Memory B cell (primary cell): ENCODE measurements at regions not wholly inside any gene's neighbourhood (a gene's known extent, or its start where the extent isn't known, plus 50 kb on each side); places are given as distances from the start of the nearest gene placed in this dataset.

Source experiments
- ATAC-seq: fragments of 150-1000 bp; cut with Tn5 transposase; 2 replicates; pipeline ENCODE4 v1.10.0; 2021; ENCODE audit warnings: low read depth, mild to moderate bottlenecking, moderate library complexity
- DNase-seq, 2 donors: peaks; one replicate each; pipeline ENCODE4 v3.0.0; 2022; ENCODE audit warnings: low spot score in 2 of 2
- H3K27ac Mint-ChIP-seq: one replicate; pipeline ENCODE4 v1.8.0; 2022; ENCODE audit warnings: mild to moderate bottlenecking, moderate library complexity, mixed read lengths
- H3K27me3 Mint-ChIP-seq: one replicate; pipeline ENCODE4 v1.8.0; 2022; ENCODE audit warnings: mixed read lengths
- H3K36me3 Mint-ChIP-seq: one replicate; pipeline ENCODE4 v1.8.0; 2022; ENCODE audit warnings: mild to moderate bottlenecking, mixed read lengths
- H3K4me1 Mint-ChIP-seq: one replicate; pipeline ENCODE4 v1.8.0; 2022; ENCODE audit warnings: mixed read lengths
- H3K4me3 Mint-ChIP-seq: one replicate; pipeline ENCODE4 v1.8.0; 2022; ENCODE audit warnings: mild to moderate bottlenecking, moderate library complexity, mixed read lengths
- H3K9me3 Mint-ChIP-seq: one replicate; pipeline ENCODE4 v1.8.0; 2022; ENCODE audit warnings: mixed read lengths

GRCh38 chr5:125710745-125711144 lies 712.5 kb upstream of the GRAMD2B start:
- ATAC-seq, result no peak
- no peak for DNase-seq
- H3K9me3 Mint-ChIP-seq, result no peaks in the 10 kb centered on the region
- H3K27ac Mint-ChIP-seq, result no peak overlapping the region
- no peaks in the 10 kb centered on the region for H3K4me1 Mint-ChIP-seq
- no peaks in the 10 kb centered on the region for H3K36me3 Mint-ChIP-seq
- H3K4me3 Mint-ChIP-seq, result no peak overlapping the region
- H3K27me3 Mint-ChIP-seq, result peaks cover 3% of the 10 kb centered on the region

DNA sequence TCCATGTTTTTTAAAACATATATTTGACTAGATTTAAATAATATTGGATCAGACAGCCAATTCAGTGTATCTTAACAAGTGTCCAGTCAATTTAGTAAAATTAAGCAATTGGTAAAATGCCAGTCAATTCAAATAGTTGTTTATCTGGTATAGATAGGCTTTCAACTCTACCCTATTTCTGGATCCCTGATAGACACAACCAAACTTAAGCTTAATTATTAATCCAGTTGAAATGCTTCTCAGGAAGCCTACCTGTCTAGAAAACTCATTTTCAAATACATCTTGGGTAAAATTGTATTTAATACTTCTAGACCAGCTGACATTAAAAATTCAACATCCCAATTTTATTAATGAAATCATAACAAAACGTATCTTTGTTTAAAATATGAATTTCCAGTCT lies 710.8 kb upstream of the GRAMD2B start:
- no peaks in the 10 kb centered on the region for H3K4me1 Mint-ChIP-seq
- ATAC-seq, result no peak
- no peaks in the 10 kb centered on the region for H3K9me3 Mint-ChIP-seq
- no peaks in the 10 kb centered on the region for H3K36me3 Mint-ChIP-seq
- no peak overlapping the region for H3K4me3 Mint-ChIP-seq
- no peak overlapping the region for H3K27ac Mint-ChIP-seq
- no peak for DNase-seq
- peaks cover 6% of the 10 kb centered on the region for H3K27me3 Mint-ChIP-seq

GRCh38 chr5:125713109-125713805 lies 710.0 kb upstream of the GRAMD2B start:
- Mint-ChIP-seq H3K27me3 (peaks cover 6% of the 10 kb centered on the region), H3K27ac (no peak overlapping the region), H3K4me1 (no peaks in the 10 kb centered on the region), H3K36me3 (no peaks in the 10 kb centered on the region), H3K9me3 (no peaks in the 10 kb centered on the region), H3K4me3 (no peak overlapping the region)
- no peak for DNase-seq
- ATAC-seq, result no peak

GRCh38 chr5:125715216-125715615 lies 708.0 kb upstream of the GRAMD2B start:
- Mint-ChIP-seq H3K4me3 (no peak overlapping the region), H3K9me3 (no peaks in the 10 kb centered on the region), H3K27ac (no peak overlapping the region), H3K36me3 (no peaks in the 10 kb centered on the region), H3K4me1 (no peaks in the 10 kb centered on the region), H3K27me3 (peaks cover 4% of the 10 kb centered on the region)
- no peak for DNase-seq
- ATAC-seq, result no peak

GRCh38 chr5:125717209-125717608 lies 706.0 kb upstream of the GRAMD2B start:
- H3K9me3 Mint-ChIP-seq, result no peaks in the 10 kb centered on the region
- no peak overlapping the region for H3K4me3 Mint-ChIP-seq
- H3K36me3 Mint-ChIP-seq, result no peaks in the 10 kb centered on the region
- H3K27me3 Mint-ChIP-seq, result peaks cover 2% of the 10 kb centered on the region
- ATAC-seq (no peak), DNase-seq (no peak)
- H3K27ac Mint-ChIP-seq, result no peak overlapping the region
- no peaks in the 10 kb centered on the region for H3K4me1 Mint-ChIP-seq

- H3K9me3 Mint-ChIP-seq, result no peaks in the 10 kb centered on the region
- H3K27me3 Mint-ChIP-seq, result peaks cover 2% of the 10 kb centered on the region
- peak overlapping the region; percentile 41 for H3K27ac Mint-ChIP-seq
- ATAC-seq (no peak), DNase-seq (no peak)
- H3K4me1 Mint-ChIP-seq, result no peaks in the 10 kb centered on the region
- no peaks in the 10 kb centered on the region for H3K36me3 Mint-ChIP-seq
- H3K4me3 Mint-ChIP-seq, result no peak overlapping the region
These were observed 703.4 kb upstream of the GRAMD2B start for GRCh38 chr5:125719681-125720347.

DNA sequence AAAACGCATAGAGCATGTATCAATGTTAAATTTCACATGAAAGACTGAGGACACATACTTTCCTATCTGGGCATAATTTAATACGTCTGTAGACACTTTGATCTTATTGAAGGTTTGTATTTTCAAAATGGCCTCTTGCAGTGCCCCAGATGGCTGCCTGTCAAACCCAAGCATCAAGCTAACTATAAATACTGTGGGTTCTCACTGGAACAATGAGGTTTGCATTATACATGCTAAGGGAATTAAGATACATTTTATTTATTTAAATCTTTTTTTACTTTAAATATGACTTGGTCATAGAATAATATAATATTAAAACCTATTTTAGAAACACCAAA lies 702.9 kb upstream of the GRAMD2B start:
- Mint-ChIP-seq H3K9me3 (no peaks in the 10 kb centered on the region), H3K36me3 (no peaks in the 10 kb centered on the region)

DNA sequence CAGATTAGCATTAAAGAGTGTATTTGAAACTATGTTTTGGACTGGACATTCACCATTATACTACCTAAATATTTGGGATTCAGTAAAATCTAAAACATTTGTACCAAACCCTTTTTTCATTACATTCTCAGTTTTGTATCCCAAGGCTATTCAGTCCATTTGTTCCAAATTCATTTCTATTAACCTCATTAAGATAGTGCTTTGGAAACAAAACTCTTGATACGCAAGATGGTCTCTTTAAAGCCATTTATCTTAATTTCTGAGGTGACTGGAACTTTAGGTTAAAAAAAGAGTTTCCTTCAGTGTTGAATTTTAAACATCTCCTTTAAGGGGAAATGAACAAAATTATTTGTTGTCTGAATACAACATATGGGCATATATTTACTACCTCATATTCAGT lies 702.5 kb upstream of the GRAMD2B start:
- Mint-ChIP-seq H3K4me1 (no peaks in the 10 kb centered on the region), H3K9me3 (no peaks in the 10 kb centered on the region), H3K27ac (no peak overlapping the region), H3K4me3 (no peak overlapping the region), H3K27me3 (peaks cover 2% of the 10 kb centered on the region), H3K36me3 (no peaks in the 10 kb centered on the region)
- DNase-seq, result no peak
- ATAC-seq, result no peak

More for the DNA sequence above, 702.9 kb upstream of the GRAMD2B start:
- no peak for ATAC-seq
- no peak overlapping the region for H3K4me3 Mint-ChIP-seq
- DNase-seq, result no peak
- no peaks in the 10 kb centered on the region for H3K4me1 Mint-ChIP-seq
- peaks cover 2% of the 10 kb centered on the region for H3K27me3 Mint-ChIP-seq
- H3K27ac Mint-ChIP-seq, result peak overlapping the region; percentile 41

- Mint-ChIP-seq H3K27me3 (no peaks in the 10 kb centered on the region), H3K4me3 (no peak overlapping the region), H3K4me1 (no peaks in the 10 kb centered on the region), H3K9me3 (no peaks in the 10 kb centered on the region), H3K36me3 (no peaks in the 10 kb centered on the region), H3K27ac (no peak overlapping the region)
- ATAC-seq (no peak), DNase-seq (no peak)
These were observed 700.7 kb upstream of the GRAMD2B start for GRCh38 chr5:125722550-125722949.

GRCh38 chr5:125725691-125726090 lies 697.5 kb upstream of the GRAMD2B start:
- Mint-ChIP-seq H3K4me3 (no peak overlapping the region), H3K36me3 (no peaks in the 10 kb centered on the region), H3K4me1 (no peaks in the 10 kb centered on the region), H3K27ac (no peak overlapping the region), H3K9me3 (peaks cover 1% of the 10 kb centered on the region), H3K27me3 (no peaks in the 10 kb centered on the region)
- no peak for ATAC-seq
- no peak for DNase-seq

DNA sequence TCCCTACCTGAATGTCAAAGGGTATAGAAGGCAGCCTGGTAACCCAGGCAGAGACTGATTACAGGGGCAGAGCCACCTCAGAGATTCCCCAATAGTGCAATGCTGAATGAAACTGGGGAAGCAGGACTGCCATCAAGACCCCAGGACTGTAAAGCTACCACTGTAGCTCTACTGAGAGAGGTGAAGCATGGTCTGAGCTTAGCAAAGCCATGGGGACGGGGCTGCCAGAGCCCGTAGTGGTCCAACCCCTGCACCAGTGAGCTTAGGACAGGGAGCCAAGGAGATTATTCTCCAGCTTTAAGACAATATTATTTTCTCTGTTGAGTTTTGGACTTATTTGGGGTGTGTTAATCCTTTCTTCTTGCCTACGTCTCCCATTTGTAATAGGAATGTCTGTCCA lies 679.3 kb upstream of the GRAMD2B start:
- ATAC-seq (no peak), DNase-seq (no peak)
- Mint-ChIP-seq H3K27me3 (peaks cover 4% of the 10 kb centered on the region), H3K36me3 (no peaks in the 10 kb centered on the region), H3K9me3 (no peaks in the 10 kb centered on the region), H3K4me3 (no peak overlapping the region), H3K4me1 (no peaks in the 10 kb centered on the region), H3K27ac (no peak overlapping the region)

DNA sequence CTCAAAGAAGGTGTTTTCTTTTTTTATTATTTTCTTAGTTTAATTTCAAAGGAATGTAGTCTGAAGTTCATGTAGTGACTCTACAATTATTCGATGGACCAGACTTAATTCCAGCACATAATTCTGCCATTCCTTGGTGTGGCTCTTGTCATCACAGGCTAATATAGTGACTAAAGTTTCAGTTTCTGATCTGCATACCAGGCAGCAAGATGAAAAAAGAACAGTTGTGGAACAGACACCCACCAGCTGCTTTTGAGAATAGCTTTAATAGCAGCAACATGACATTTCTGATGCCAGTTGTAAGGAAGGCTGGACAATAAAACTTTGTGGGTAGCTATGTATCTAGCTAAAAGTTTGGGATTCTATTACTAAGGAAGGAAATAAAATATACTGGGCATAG lies 676.3 kb upstream of the GRAMD2B start:
- Mint-ChIP-seq H3K4me3 (no peak overlapping the region), H3K27me3 (peaks cover 2% of the 10 kb centered on the region), H3K4me1 (no peaks in the 10 kb centered on the region), H3K27ac (no peak overlapping the region), H3K9me3 (no peaks in the 10 kb centered on the region), H3K36me3 (no peaks in the 10 kb centered on the region)
- DNase-seq, result no peak
- ATAC-seq, result no peak

DNA sequence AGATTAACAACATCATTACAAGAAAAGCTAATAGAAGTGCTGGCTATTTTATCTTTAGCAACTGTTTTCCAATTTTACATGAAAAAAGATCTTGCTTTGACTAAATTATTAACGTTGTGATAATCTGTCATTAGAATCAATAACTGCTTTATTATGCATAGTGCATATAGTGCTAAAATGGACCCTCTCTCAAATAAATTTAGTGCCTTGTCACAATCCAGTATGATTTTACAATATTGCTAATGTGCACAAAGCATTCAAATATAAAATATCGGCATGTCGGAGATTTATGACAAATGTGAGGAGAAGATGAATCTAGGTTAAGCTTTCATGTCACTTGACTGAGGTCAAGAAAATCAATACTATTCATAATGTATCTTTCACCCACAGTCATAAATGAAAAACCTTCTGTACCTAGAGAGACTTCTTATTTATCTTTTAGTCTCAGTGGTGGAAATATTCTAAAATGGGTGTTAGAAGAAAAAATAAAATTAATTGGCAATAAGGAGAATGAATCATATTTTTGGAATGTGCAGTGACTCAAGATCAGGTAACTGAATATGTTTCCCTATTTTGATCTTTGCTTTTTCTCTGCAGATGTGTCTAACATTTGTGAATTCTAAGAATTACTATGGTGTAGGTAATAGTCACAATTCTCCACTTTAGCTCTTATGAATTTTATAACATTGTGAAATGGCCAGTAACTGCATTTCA lies 672.9 kb upstream of the GRAMD2B start:
- peaks cover 2% of the 10 kb centered on the region for H3K27me3 Mint-ChIP-seq
- no peak overlapping the region for H3K4me3 Mint-ChIP-seq
- no peak overlapping the region for H3K27ac Mint-ChIP-seq
- no peaks in the 10 kb centered on the region for H3K36me3 Mint-ChIP-seq
- no peak for ATAC-seq
- no peak for DNase-seq
- H3K4me1 Mint-ChIP-seq, result no peaks in the 10 kb centered on the region
- H3K9me3 Mint-ChIP-seq, result no peaks in the 10 kb centered on the region

GRCh38 chr5:125750861-125751186 lies 672.4 kb upstream of the GRAMD2B start:
- DNase-seq (no peak), ATAC-seq (no peak)
- Mint-ChIP-seq H3K27ac (no peak overlapping the region), H3K4me3 (no peak overlapping the region), H3K4me1 (no peaks in the 10 kb centered on the region), H3K9me3 (no peaks in the 10 kb centered on the region), H3K36me3 (no peaks in the 10 kb centered on the region), H3K27me3 (peaks cover 2% of the 10 kb centered on the region)

DNA sequence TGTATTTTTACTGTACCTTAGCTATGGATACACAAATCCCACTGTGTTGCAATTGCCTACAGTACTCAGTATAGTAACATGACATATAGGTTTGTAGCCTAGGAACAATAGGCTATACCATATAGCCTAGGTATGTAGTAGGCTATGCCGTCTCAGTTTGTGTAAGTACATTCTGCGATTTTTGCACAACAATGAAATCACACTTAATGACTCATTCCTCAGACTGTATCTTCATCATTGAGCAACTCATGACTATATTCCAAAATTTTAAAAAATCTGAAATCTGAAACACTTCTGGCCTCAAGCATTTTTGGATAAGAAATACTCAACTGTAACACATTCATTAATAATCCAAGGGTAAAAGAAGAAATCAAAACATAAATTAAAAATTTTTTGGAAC lies 666.8 kb upstream of the GRAMD2B start:
- ATAC-seq, result no peak
- Mint-ChIP-seq H3K4me3 (no peak overlapping the region), H3K27me3 (peaks cover 2% of the 10 kb centered on the region), H3K36me3 (no peaks in the 10 kb centered on the region), H3K27ac (no peak overlapping the region), H3K4me1 (peaks cover 3% of the 10 kb centered on the region), H3K9me3 (peaks cover 5% of the 10 kb centered on the region)
- DNase-seq, result no peak
